Right lobe of liver (tissue), 4 donors: ENCODE measurements at regions not wholly inside any gene's neighbourhood (a gene's known extent, or its start where the extent isn't known, plus 50 kb on each side); places are given as distances from the start of the nearest gene placed in this dataset.

Experiments
- CTCF ChIP-seq, 4 donors: fragments of 200-600 bp in 3 of 4; fragments of 450-650 bp in 1 of 4; IDR thresholded peaks; one replicate each; pipeline versions ENCODE4 v1.5.1 to v1.8.0; 2016 to 2022; ENCODE audit warnings: antibody characterized with exemption in 4 of 4, mild to moderate bottlenecking in 2 of 4
- POLR2A ChIP-seq: fragments of 450-650 bp; IDR thresholded peaks from one replicate; pipeline ENCODE4 v1.6.1; 2017; ENCODE audit warnings: antibody characterized with exemption, mild to moderate bottlenecking
- donor health status: DM: no; HTN: no; CAD: no.
- donor health status: DM: no; HTN: no; CAD: no.
- donor health status: DM: no; HTN: yes; CAD: no.

- no peak for TF ChIP-seq CTCF (IDR thresholded peaks at IDR 0.05)
- TF ChIP-seq POLR2A = no peak
Observed at GRCh38 chr6:112909781-112910180, 562.7 kb downstream of the RFPL4B start.
